Liver (tissue), 8 donors: ENCODE measurements at regions not wholly inside any gene's neighbourhood (a gene's known extent, or its start where the extent isn't known, plus 50 kb on each side); places are given as distances from the start of the nearest gene placed in this dataset.
A peak's percentile ranks its signal among the peaks of the same experiment; 100 is the strongest.

ENCODE experiments used
- DNase-seq: peaks from one replicate; pipeline ENCODE4 v3.0.0-alpha.2; 2017; ENCODE audit warnings: low spot score
- H3K27ac ChIP-seq, 2 donors: one replicate each; pipeline ENCODE4 v1.7.0; 2013; ENCODE audit warnings: inconsistent platforms in 2 of 2, low read length in 2 of 2, control low read depth in 1 of 2, low read depth in 1 of 2, mild to moderate bottlenecking in 1 of 2
- H3K27me3 ChIP-seq, 4 donors: one replicate each; pipeline versions ENCODE4 v1.6.1 to v1.7.0; 2013; ENCODE audit warnings: low read length in 3 of 4, inconsistent platforms in 1 of 4, mild to moderate bottlenecking in 1 of 4, moderate library complexity in 1 of 4; ENCODE audit not compliant: control insufficient read depth in 4 of 4, insufficient read depth in 4 of 4
- H3K36me3 ChIP-seq, 4 donors: one replicate each; pipeline versions ENCODE4 v1.6.1 to v1.7.0; 2013; ENCODE audit warnings: low read length in 3 of 4, mild to moderate bottlenecking in 3 of 4, low read depth in 1 of 4, moderate library complexity in 1 of 4; ENCODE audit not compliant: control insufficient read depth in 4 of 4, insufficient read depth in 3 of 4
- H3K4me1 ChIP-seq, 4 donors: one replicate each; pipeline versions ENCODE4 v1.6.1 to v1.7.0; 2013; ENCODE audit warnings: low read length in 3 of 4, mild to moderate bottlenecking in 3 of 4, moderate library complexity in 1 of 4; ENCODE audit not compliant: control insufficient read depth in 4 of 4, insufficient read depth in 4 of 4
- H3K4me3 ChIP-seq, 3 donors: one replicate each; pipeline versions ENCODE4 v1.6.1 to v1.7.0; 2013; ENCODE audit warnings: low read length in 3 of 3, control low read depth in 1 of 3, low read depth in 1 of 3, mild to moderate bottlenecking in 1 of 3
- H3K9ac ChIP-seq, 2 donors: one replicate each; pipeline ENCODE4 v1.7.0; 2013; ENCODE audit warnings: low read length in 2 of 2, mild to moderate bottlenecking in 2 of 2, moderate library complexity in 2 of 2, control low read depth in 1 of 2, low read depth in 1 of 2
- H3K9me3 ChIP-seq, 4 donors: one replicate each; pipeline versions ENCODE4 v1.6.1 to v1.7.0; 2013; ENCODE audit warnings: low read length in 3 of 4; ENCODE audit not compliant: control insufficient read depth in 4 of 4
- EGR1 ChIP-seq, 2 donors: IDR thresholded peaks; 2 replicates each; pipeline ENCODE4 v1.6.1; 2016 to 2018; ENCODE audit warnings: antibody characterized with exemption in 2 of 2, low read depth in 2 of 2
- FOXA1 ChIP-seq: IDR thresholded peaks from 2 replicates; pipeline ENCODE4 v1.6.1; 2016; ENCODE audit warnings: antibody characterized with exemption
- FOXA2 ChIP-seq: IDR thresholded peaks from 2 replicates; pipeline ENCODE4 v1.6.1; 2016; ENCODE audit warnings: antibody characterized with exemption
- MAX ChIP-seq: IDR thresholded peaks from 2 replicates; pipeline ENCODE4 v1.6.1; 2016; ENCODE audit warnings: antibody characterized with exemption
- NR2F2 ChIP-seq: IDR thresholded peaks from 2 replicates; pipeline ENCODE4 v1.6.1; 2016; ENCODE audit warnings: antibody characterized with exemption
- RAD21 ChIP-seq, 2 donors: IDR thresholded peaks; 2 replicates each; pipeline ENCODE4 v1.6.1; 2016; ENCODE audit warnings: antibody characterized with exemption in 2 of 2, mild to moderate bottlenecking in 2 of 2
- REST ChIP-seq: IDR thresholded peaks from 2 replicates; pipeline ENCODE4 v1.6.1; 2016; ENCODE audit warnings: antibody characterized with exemption, mild to moderate bottlenecking
- RXRA ChIP-seq, 2 donors: IDR thresholded peaks; 2 replicates each; pipeline ENCODE4 v1.6.1; 2017 to 2018; ENCODE audit warnings: antibody characterized with exemption in 2 of 2, mild to moderate bottlenecking in 1 of 2
- TAF1 ChIP-seq: conservative IDR thresholded peaks from 2 replicates; pipeline ENCODE4 v1.6.1; 2016; ENCODE audit warnings: antibody characterized with exemption, mild to moderate bottlenecking
- YY1 ChIP-seq: IDR thresholded peaks from 2 replicates; pipeline ENCODE4 v1.6.1; 2016; ENCODE audit warnings: antibody characterized with exemption, mild to moderate bottlenecking
- ZBTB33 ChIP-seq: IDR thresholded peaks from 2 replicates; pipeline ENCODE4 v1.6.1; 2016; ENCODE audit warnings: antibody characterized with exemption
- WGBS: extraction: QIAGEN DNeasy Blood & Tissue Kit; methylation state at CpG from one replicate; pipeline ENCODE4 v1.1.7; 2013; 5-methylcytosine and 5-hydroxymethylcytosine counted together
- TF ChIP-seq, protein P1 (sequence below): fragments of 150-350 bp; IDR thresholded peaks from 2 replicates; pipeline ENCODE4 v1.5.1; 2017; ENCODE audit warnings: improper control_type of control experiment, low read depth, low read length; ENCODE audit not compliant: missing input control
- donor health status: healthy.
- donor health status: healthy.
- donor health status: healthy.
- donor health status: healthy.
- donor health status: healthy.

- H3K9ac ChIP-seq = peak overlapping the region in 1 of 2 donors; percentile 49
- no peaks in the 10 kb centered on the region for H3K36me3 ChIP-seq
- peaks cover 0 to 15% (median 5%) of the 10 kb centered on the region in 4 donors for H3K4me1 ChIP-seq
- peak overlapping the region; percentile 5 to 36 for H3K27ac ChIP-seq
- TF ChIP-seq, protein P1, sequence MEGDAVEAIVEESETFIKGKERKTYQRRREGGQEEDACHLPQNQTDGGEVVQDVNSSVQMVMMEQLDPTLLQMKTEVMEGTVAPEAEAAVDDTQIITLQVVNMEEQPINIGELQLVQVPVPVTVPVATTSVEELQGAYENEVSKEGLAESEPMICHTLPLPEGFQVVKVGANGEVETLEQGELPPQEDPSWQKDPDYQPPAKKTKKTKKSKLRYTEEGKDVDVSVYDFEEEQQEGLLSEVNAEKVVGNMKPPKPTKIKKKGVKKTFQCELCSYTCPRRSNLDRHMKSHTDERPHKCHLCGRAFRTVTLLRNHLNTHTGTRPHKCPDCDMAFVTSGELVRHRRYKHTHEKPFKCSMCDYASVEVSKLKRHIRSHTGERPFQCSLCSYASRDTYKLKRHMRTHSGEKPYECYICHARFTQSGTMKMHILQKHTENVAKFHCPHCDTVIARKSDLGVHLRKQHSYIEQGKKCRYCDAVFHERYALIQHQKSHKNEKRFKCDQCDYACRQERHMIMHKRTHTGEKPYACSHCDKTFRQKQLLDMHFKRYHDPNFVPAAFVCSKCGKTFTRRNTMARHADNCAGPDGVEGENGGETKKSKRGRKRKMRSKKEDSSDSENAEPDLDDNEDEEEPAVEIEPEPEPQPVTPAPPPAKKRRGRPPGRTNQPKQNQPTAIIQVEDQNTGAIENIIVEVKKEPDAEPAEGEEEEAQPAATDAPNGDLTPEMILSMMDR = peak; percentile 53
- TF ChIP-seq RAD21 (IDR thresholded peaks at IDR 0.05) (peak; percentile 81 to 83), EGR1 (IDR thresholded peaks at IDR 0.05; ENCODE audit: low read depth in 2 of 2) (no peak), RXRA (IDR thresholded peaks at IDR 0.05) (no peak)
- H3K27me3 ChIP-seq = no peaks in the 10 kb centered on the region
- DNase-seq = no peak
- no peaks in the 10 kb centered on the region for H3K9me3 ChIP-seq
- H3K4me3 ChIP-seq = no peak overlapping the region
- WGBS = 30% methylated on average over 6 of the region's 6 CpGs
Measured at GRCh38 chr18:22846088-22846683, 86.9 kb upstream of the RBBP8 start.

DNA sequence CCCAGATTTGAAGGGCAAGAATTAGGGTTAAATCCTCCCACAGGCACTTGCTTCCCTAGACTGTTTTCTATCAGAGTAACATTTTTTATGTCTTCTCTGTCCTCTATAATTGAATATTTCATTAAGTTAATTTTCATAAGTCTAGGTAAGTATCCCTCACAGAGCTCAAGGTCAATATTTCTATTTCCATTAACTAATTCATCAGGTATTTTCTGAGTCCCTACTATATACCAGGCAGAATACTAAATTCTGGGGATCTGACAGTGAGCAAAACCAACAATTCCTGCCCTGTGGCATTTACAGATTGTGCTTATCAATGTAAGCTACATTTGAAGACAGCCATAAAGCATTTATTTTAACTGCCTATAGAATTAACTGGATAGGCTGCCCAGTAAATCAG lies 86.4 kb upstream of the RBBP8 start:
- Histone ChIP-seq H3K36me3 (no peaks in the 10 kb centered on the region), H3K9ac (no peak overlapping the region), H3K27me3 (no peaks in the 10 kb centered on the region), H3K4me3 (no peak overlapping the region), H3K27ac (peak overlapping the region; percentile 5 to 36), H3K4me1 (peaks cover 0 to 15% (median 5%) of the 10 kb centered on the region in 4 donors), H3K9me3 (no peaks in the 10 kb centered on the region)
- TF ChIP-seq NR2F2 (no peak), ZBTB33 (no peak), FOXA1 (no peak), TAF1 (no peak), EGR1 (IDR thresholded peaks at IDR 0.05; ENCODE audit: low read depth in 2 of 2) (no peak), RAD21 (IDR thresholded peaks at IDR 0.05) (no peak), FOXA2 (no peak), YY1 (no peak), MAX (no peak), RXRA (IDR thresholded peaks at IDR 0.05) (no peak), REST (no peak)
- DNase-seq = no peak
